GM21825 (cell line): ENCODE measurements at regions not wholly inside any gene's neighbourhood (a gene's known extent, or its start where the extent isn't known, plus 50 kb on each side); places are given as distances from the start of the nearest gene placed in this dataset.

Experiments used
- ATAC-seq: cut with Tn5 transposase; IDR thresholded peaks from one replicate; pipeline ENCODE4 v1.9.1; 2021; ENCODE audit warnings: mild to moderate bottlenecking, moderate library complexity; ENCODE audit not compliant: unreplicated experiment

DNA sequence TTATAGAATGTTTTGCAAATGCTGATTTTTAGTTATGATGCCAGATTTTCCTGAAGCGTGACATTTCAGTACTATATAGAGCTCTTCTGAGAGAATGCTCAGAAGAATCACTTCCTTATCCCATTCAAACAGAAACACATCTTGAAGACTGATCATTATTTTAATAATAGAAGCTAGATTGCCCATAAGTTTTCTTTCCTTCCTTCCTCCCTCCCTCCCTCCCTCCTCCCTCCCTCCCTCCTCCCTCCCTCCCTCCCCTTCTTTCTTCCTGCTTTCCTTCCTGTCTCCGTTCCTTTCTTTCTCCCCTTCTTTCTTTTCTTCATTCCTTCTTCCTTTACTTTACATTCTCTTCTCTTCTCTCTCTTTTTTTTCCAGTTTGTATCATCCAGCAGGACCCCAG, 767.4 kb downstream of the IRX1 start:
- no peak for ATAC-seq

DNA sequence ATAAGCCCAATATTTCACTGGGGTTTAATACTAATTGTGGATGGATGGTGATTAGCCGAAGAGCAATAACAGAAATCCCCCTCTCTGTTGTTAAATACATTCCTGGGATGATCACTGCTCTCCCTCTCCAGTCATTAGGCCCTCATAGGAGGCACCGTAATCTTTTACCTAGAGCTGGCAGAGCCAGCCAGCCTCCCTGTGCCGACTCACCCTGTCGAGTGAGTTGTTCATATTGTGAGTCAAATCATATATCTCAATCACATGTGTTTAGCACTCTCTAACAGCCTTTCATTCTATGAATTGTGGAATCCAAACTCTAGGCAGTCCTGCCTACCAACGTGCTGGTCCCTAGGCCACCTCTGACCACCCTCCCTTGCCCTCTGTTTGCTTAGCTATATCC, 771.0 kb downstream of the IRX1 start:
- ATAC-seq: no peak

DNA sequence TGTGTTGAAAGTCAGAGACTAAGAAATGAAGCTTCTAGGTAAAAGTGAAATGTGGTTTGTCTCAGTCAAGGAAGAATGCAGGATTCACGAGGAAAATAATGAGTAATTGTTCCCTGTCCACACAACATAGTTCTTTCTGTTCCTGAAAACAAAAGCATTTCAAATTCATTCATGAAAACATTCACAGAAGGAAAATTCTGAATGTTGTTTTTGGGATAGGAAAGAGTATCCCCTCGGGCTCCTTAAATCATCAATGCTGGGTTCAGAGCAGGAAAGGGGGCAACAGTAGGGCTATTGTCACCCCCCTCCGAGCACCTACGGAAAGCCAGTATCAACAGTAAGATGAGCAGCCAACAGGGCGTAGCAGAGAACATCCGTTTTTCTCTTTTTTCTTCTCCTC, 769.9 kb upstream of the ADAMTS16 start:
- ATAC-seq: no peak

DNA sequence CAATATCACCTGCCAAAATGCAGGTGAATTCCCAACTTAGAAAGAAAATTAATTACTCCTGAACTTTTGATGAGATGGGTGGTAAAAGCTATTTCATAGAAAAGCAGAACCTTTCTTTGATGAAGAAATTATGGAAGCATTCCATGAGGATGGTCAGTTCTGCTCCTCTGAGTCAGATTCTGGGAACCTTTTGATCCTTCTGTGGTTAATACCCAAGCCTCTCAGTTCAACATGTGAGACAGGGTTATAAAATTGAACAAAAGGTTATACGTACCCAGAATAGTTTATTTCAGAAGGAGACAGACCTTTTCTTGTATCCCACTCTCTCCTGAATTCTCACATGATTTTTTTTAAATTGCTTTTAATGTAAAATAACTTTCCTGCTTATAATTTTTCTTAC, 767.6 kb upstream of the ADAMTS16 start:
- ATAC-seq: no peak

DNA sequence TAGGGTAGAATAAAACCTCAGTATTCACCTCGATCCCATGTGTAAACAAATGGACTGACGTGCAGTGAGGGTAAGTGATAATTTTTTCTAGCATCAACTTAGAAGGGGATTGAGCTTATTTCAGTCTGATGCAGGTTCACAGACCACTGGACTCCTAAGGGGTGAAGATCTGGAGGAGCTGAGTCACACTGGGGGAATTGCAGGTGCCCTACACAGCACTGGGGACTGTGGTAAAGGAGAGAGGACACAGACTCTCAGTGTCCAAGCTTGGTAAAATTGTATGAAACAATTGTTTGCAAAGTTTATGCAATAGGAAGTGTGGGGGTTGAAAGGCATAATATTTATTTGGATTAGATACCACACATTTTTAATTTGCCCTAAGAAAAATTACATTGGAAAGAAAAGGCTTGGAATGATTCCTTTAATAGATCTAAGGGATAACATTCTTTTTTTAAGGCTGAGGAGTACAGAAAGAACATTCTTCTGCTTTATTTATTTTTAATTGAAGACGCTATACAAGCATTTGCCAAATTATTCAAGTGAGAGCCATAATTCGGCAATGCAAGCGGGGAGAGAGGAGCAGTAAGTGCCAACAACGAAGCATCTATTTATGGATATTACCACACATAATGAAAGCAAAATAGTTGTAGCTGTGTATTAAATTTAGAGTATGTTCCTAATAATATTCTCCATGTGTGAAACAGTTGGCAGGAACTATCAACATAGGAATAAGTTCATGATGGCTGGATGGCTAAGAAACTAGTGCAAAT, 766.9 kb upstream of the ADAMTS16 start:
- ATAC-seq: no peak

DNA sequence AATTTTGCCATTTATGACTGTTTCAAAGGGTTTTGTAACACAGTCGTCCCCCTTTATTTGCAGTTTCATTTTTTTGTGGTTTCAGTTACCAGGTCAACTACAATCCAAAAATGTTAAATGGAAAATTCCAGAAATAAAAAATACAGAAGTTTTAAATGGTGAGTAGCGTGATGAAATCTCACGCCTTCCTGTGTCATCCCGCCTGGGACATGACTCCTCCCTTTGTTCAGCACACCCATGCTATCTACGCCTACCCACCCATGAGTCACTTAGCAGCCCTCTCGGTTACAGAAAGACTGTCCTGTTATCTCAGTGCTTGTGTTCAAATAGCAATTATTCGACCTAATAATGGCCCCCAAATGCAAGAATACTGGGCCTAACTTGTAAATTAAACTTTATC, 765.3 kb upstream of the ADAMTS16 start:
- ATAC-seq: no peak

DNA sequence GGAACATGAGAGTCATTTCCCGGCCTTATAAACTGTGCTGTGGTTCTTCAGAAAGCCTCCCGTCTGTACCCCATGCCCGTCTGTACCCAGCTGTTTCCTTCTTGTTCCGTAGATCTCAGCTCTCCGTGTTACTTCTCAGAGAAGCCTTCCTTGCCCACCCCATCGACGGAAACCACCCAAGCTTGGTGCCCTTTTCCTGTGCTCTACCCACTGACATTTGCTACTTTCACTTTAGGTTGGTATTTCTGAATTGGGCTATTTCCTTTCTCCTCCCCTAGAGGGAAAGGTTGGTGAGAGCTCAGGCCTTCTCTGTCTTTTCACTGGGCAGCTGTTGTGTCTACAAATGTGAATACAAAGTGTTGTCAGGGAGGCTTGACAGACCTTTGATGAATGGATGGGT, 764.5 kb upstream of the ADAMTS16 start:
- no peak for ATAC-seq

DNA sequence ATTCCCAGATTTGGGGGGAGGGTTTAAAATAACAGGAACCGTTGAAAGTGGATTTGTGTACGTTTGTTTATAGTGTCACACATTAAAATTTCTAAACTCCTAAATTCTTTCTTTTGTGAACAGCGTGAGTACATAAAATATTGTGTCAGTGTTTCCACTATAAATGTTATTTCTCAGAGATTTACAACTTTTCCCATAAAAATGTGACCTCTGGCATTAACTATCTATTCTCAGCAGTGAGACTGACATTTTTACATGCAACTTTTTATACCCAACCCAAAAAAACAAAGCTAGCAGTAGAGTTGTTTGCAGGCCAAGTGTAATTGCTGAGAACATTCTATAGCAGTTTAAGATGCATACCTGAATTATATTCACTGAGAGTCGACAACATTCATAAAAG, 757.0 kb upstream of the ADAMTS16 start:
- ATAC-seq: no peak

DNA sequence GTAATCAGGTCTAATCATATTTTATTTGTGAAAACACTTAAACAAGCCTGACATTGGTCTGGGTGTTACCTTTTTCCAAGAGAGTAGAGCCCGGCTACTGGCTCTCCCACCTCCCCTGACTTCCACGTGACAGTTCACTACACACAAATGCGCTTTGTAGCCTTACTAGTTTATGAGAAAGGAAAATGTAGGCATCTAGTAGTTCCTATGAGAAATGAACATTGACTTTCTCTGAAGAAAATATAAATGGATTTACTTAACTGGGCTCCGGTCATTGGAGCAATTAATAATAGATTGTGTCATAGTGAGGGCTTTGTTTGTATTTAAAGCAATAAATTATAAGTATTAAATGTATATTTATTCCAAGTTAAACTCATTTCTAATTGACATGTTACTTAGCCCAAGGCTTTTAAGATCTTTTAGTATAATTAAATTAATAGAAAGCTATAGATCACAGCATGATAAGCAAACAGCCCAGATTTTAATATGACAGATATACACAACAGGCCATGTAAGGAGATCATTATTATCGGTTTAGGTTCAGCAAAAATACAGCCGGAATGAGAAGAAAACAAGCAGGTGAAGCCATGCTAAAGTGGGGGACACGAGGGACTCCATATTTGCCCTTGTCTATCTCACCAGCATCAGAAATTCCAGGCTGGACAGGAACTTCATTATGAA, 756.5 kb upstream of the ADAMTS16 start:
- ATAC-seq: no peak

DNA sequence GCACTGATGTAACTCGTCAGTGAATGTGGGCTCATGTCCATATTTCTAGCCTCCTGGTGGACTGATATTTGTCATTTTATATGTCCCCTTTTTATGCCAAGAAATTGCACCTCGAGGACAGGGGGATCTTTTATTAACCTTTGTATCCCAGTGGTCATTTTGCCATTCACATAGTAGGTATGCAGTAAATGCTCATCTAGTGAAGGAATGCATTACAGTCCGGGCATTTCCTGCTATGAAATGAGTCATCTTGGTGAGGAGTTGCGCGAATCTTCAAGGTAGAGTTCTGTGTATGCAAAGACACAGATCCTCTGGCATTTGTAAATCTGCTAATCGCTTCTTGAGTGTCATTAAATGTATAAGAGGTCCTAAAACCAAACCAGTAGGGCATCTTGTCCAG, 755.5 kb upstream of the ADAMTS16 start:
- no peak for ATAC-seq

DNA sequence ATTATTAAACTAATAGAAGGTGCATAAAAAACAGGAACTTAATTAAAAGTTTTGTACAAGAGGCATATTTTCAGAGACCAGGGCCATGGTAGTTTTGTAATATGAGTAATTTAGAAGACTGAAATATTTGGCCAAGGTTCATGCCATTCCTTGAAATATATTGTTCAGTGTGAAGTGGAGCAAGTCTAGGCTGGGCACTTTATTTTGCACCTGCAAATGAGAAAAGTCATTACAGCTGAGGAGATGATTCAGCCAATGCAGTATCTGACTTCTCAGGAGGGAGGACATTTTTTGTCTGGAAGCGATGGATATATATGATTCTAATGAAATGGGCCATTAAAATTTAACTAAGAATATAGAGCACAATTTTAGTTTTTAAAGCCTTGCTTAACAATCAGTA, 754.0 kb upstream of the ADAMTS16 start:
- no peak for ATAC-seq

DNA sequence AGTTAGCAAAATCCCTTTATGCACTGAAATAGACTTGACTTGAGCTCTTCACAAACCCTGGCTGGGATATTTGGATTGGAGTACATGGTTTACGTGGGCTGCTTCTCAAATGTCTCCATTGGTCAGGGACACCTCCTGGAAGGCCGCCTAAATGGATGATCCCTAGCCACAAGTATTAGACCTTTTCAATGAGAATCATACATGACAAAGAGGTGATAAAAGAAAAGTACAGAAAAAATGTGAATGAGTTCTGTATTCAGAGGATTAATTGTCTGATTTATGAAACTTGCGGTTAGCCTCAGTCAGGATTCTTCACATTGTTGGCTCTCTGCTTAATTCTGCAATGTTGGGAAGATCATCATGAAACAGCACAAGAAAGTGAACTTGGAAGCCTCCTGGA, 752.8 kb upstream of the ADAMTS16 start:
- no peak for ATAC-seq

DNA sequence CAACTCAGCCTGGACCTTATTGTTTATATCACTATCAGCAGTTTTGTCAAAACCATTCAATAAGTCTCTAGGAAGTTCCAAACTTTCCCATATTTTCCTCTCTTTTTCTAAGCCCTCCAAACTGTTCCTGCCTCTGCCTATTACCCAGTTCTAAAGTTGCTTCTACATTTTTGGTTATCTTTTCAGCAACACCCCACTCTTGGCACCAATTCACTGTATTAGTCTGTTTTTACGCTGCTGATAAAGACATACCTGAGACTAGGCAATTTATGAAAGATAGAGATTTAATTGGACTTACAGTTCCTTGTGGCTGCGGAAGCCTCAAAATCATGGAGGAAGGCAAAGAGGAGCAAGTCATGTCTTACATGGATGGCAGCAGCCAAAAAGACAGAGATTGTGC, 744.4 kb upstream of the ADAMTS16 start:
- ATAC-seq: no peak

DNA sequence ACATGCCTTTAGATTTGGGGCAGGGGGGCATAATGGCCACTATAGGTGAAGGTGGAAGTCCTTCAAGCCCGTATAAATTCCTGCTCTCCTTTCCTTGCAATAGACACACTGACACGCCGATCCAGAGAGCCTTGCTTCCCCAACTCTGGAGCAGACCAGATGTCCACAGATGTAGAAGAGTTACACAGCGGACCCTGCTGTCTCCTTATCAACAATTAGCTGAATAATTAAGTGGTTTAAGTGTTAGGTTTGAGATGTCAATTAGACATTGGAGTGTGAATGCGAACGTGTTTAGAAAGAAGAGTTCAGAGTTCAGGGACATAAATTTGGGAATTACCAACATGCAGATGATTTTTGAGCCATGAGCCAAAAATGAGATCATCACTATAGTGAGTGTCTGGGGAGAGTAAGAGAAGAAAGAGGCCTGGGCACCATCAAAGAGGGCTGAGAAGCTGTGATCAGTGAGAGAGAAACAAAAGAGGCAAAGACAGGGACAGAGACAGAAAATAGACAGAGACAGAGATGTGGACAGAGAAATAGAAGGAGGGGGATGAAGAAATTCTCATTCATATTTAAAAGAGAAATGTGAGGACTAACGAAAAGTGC, 734.4 kb upstream of the ADAMTS16 start:
- ATAC-seq: no peak

DNA sequence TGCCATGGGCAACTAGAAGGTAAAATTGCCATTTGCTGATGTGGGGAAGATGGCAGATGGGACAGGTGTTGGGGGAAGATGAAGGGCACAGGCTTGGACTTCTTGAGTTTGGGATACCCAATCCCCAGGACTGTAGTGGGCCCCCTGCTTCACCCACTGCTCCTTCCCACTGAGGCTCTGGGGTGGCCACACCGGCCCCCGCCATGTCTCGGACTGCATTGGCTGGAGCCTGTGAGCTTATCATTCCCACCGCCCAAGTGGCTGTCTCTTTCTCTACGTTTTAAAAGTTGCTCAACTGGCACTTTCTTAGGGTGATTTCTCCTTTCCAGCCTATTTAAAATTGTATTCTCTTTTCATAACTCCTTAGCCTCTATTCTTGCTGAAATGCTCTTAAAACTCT, 730.0 kb upstream of the ADAMTS16 start:
- no peak for ATAC-seq

DNA sequence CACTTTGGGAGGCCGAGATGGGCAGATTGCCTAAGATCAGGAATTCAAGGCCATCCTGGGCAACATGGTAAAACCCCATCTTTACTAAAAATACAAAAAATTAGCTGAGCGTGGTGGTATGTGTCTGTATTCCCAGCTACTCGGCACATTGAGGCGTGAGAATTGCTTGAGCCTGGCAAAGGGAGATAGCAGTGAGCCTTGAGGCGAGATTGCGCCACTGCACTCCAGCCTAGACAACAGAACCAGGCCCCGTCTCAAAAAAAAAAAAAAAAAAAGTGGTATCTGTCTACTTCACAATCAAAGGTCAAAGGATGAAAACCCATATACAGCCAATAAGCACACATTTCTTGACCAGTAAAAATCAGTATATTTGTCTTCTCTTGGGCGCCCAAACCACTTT, 728.5 kb upstream of the ADAMTS16 start:
- ATAC-seq: no peak

DNA sequence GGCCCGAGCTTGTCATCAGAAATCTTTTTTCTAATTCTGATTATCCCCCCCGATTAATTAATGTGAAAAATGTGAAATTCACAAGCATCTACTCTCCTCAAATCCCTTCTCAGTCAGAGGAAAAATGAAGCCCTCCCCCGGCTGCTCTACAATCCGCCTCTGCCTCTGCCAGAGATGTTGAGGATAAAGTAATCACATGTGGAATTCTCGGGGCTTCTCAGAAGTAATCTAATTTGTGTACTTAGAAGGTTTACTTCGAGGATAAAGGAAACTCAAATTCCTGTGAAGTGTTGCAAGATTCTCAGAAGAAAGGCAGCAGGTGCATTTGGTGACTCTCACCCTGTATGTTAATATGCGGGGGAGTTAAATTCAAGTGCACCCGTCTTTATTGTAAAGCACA, 726.1 kb upstream of the ADAMTS16 start:
- no peak for ATAC-seq

DNA sequence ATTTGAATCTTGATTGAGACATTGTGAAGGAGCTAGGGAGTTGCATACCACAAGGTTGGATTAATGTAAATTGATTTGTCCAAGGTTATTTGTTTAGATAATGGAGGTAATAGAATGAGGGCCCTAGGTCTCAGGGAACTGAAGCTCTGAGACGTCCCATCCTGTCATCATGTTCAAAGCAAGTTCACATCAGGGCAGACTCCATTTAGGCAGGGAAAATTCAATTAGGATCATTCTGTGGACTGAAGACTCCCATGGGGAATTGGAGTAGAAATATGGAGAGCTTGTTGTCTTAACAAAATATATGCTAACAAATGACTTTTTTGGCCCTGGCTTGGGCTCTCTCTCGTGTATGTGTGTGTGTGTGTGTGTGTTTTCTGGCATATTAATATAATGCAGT, 722.0 kb upstream of the ADAMTS16 start:
- no peak for ATAC-seq

DNA sequence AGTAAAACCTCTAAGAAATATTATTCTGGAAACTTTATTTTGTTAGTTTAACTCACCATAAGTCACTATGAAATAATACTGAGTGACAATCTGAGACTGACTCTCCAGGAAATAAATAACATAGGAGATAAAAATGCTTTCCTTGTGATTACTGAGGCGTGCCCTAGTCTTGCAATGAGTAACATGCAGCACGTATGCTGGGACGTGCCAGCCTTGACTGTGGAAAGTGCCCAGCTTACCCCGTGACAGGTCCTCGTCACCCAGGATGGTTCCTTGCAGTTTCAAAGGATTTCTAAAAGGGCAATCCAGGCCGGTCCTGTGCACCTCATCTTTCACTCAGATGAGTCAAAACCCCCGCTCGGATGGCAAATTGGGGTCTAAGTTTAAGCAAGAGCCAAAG, 720.8 kb upstream of the ADAMTS16 start:
- ATAC-seq: no peak

DNA sequence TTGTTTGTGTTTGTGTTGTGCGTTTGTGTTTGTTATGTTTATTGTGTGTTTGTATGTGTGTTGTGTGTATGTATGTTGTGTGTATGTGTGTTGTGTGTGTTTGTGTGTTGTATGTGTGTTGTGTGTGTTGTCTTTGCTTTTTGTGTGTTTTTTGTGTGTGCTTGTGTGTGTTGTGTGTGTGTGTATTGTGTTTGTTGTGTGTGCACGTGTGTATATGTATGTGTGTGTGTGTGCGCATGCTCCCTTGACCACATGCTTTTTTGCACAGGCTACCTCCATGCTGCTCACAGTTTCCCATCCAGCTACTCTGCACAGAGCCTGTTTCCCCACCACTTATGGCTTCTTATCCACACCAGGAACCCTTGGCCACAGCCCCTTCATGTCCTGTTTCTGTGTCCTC, 720.0 kb upstream of the ADAMTS16 start:
- no peak for ATAC-seq

DNA sequence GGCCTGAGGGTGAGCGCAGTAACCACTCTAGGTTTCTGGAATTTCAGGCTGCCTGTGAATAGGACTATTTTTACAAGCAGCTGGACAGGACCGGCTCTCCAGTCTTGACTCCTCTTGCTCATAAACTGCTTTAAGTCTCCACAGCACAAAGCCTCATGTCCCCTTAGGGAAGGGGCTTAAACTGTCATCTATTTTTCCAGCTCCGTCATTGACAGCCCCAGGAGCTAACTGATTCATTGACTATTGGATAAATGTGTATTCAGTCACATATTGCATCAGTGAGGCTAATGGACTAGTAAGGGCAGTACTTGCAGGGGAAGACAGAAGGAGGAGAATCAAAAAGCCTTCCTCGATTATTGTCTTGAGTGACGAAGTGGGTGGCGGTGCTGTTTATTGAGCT, 719.4 kb upstream of the ADAMTS16 start:
- ATAC-seq: no peak

DNA sequence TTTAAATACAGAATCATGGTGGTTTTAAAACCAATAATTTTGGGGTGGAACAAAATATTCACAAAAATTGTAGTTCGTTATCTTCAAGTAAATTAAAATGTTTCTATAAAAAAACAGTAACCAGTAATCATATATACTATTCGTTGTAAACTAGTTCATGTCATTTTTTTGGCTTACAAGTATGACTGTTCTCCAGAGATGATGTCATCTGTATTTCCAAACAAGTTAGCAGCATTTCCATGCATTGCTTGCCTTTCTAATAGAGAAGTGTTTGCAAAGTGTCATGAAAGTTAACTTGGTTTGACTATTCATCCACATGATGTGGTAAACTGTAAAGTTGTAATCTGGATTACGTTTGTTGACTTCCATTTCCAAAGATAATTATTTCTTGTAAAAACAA, 717.9 kb upstream of the ADAMTS16 start:
- no peak for ATAC-seq
